GM12872 (cell line): ENCODE measurements at regions not wholly inside any gene's neighbourhood (a gene's known extent, or its start where the extent isn't known, plus 50 kb on each side); places are given as distances from the start of the nearest gene placed in this dataset.

Source experiments
- CTCF ChIP-seq: IDR thresholded peaks from 3 replicates; pipeline ENCODE4 v1.5.1; 2011; ENCODE audit warnings: low read depth, mild to moderate bottlenecking, low read length, moderate library complexity; ENCODE audit not compliant: insufficient read depth

- no peak for TF ChIP-seq CTCF
These were observed 206.2 kb upstream of the DDI1 start for GRCh38 chr11:103830205-103830604.

GRCh38 chr11:103832762-103833161 lies 203.7 kb upstream of the DDI1 start:
- TF ChIP-seq CTCF = no peak

- TF ChIP-seq CTCF = no peak
These were observed 194.2 kb upstream of the DDI1 start for GRCh38 chr11:103842191-103842590.

GRCh38 chr11:103842795-103843194 lies 193.6 kb upstream of the DDI1 start:
- TF ChIP-seq CTCF = no peak

- no peak for TF ChIP-seq CTCF
These were observed 191.9 kb upstream of the DDI1 start for GRCh38 chr11:103844327-103845215.

- TF ChIP-seq CTCF = no peak
These were observed 191.1 kb upstream of the DDI1 start for GRCh38 chr11:103845331-103845730.

GRCh38 chr11:103848686-103849085 lies 187.8 kb upstream of the DDI1 start:
- no peak for TF ChIP-seq CTCF
